MM.1S (cell line): ENCODE measurements at regions not wholly inside any gene's neighbourhood (a gene's known extent, or its start where the extent isn't known, plus 50 kb on each side); places are given as distances from the start of the nearest gene placed in this dataset.

Source experiments
- DNase-seq: peaks from one replicate; pipeline ENCODE4 v3.0.0-alpha.2; 2015
- H2AFZ ChIP-seq: fragments of 300-600 bp; sonication (generic); 2 replicates; pipeline ENCODE4 v1.6.0; 2016; ENCODE audit warnings: antibody characterized with exemption, low read length
- H3F3A ChIP-seq: fragments of 300-600 bp; sonication (generic); 2 replicates; pipeline ENCODE4 v1.6.1; 2016; ENCODE audit warnings: mild to moderate bottlenecking, antibody characterized with exemption, low read length, moderate library complexity, mixed read lengths; ENCODE audit not compliant: insufficient read depth
- H3K27ac ChIP-seq: fragments of 300-600 bp; sonication (generic); 2 replicates; pipeline ENCODE4 v1.5.1; 2016; ENCODE audit warnings: mild to moderate bottlenecking, low read length
- H3K27me3 ChIP-seq: fragments of 300-600 bp; sonication (generic); replicated peaks from 2 replicates; pipeline ENCODE4 v1.6.0; 2016; ENCODE audit warnings: low read length; ENCODE audit not compliant: insufficient read depth
- H3K36me3 ChIP-seq: fragments of 300-600 bp; sonication (generic); replicated peaks from 2 replicates; pipeline ENCODE4 v1.6.1; 2016; ENCODE audit warnings: mild to moderate bottlenecking, low read length, mixed read lengths; ENCODE audit not compliant: insufficient read depth
- H3K4me1 ChIP-seq: fragments of 300-600 bp; sonication (generic); 2 replicates; pipeline ENCODE4 v1.6.1; 2016; ENCODE audit warnings: low read length, mixed read lengths
- H3K4me2 ChIP-seq: fragments of 300-600 bp; sonication (generic); 2 replicates; pipeline ENCODE4 v1.6.0; 2016; ENCODE audit warnings: low read depth, low read length
- H3K4me3 ChIP-seq: fragments of 300-600 bp; sonication (generic); 2 replicates; pipeline ENCODE4 v1.5.1; 2016; ENCODE audit warnings: low read length, mixed read lengths
- H3K79me2 ChIP-seq: fragments of 300-600 bp; sonication (generic); 2 replicates; pipeline ENCODE4 v1.6.1; 2016; ENCODE audit warnings: mixed run types, low read length, mixed read lengths
- H3K9ac ChIP-seq: fragments of 300-600 bp; sonication (generic); 2 replicates; pipeline ENCODE4 v1.6.1; 2016; ENCODE audit warnings: low read length, mixed read lengths
- H3K9me2 ChIP-seq: fragments of 300-600 bp; sonication (generic); replicated peaks from 2 replicates; pipeline ENCODE4 v1.6.1; 2016; ENCODE audit warnings: mild to moderate bottlenecking, low read length, mixed read lengths; ENCODE audit not compliant: insufficient read depth
- H3K9me3 ChIP-seq: fragments of 300-600 bp; sonication (generic); replicated peaks from 2 replicates; pipeline ENCODE4 v1.6.1; 2016; ENCODE audit warnings: mild to moderate bottlenecking, low read length, mixed read lengths; ENCODE audit not compliant: insufficient read depth
- H4K20me1 ChIP-seq: fragments of 300-600 bp; sonication (generic); 2 replicates; pipeline ENCODE4 v1.6.1; 2016; ENCODE audit warnings: mild to moderate bottlenecking, low read length, moderate library complexity, mixed read lengths; ENCODE audit not compliant: insufficient read depth
- CTCF ChIP-seq: fragments of 300-600 bp; sonication (generic); IDR thresholded peaks from 2 replicates; pipeline ENCODE4 v1.5.1; 2016; ENCODE audit warnings: antibody characterized with exemption, low read length, mixed read lengths
- EZH2 ChIP-seq: fragments of 300-600 bp; sonication (generic); optimal IDR thresholded peaks from 2 replicates; pipeline ENCODE3; 2017; ENCODE audit warnings: low read depth, mild to moderate bottlenecking, antibody characterized with exemption, low read length, mixed read lengths
- EZH2phosphoT487 ChIP-seq: fragments of 300-600 bp; sonication (generic); IDR thresholded peaks from 2 replicates; pipeline ENCODE4 v1.6.1; 2018; ENCODE audit warnings: antibody characterized with exemption, low read length

DNA sequence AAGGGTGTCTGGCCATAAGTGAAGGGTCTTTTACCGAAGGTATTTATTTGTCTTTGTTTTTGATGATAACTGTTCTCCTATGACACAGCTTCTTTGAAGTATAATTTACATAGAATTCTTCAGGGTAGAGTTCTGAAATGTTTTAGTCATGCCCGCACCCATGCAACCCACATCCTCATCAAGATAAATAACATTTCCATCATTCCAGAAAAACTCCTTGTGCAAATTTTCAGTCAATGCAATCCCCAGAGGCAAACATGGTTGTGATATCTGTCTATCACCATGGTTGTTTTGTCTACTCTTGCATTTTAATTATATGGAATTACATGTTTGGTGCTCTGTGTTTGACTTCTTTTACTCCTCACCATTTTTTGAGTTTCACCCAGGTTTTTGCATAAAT, 837.8 kb downstream of the AACS start:
- H3K27me3 ChIP-seq, result no peaks in the 10 kb centered on the region
- H3F3A ChIP-seq, result no peaks in the 10 kb centered on the region
- no peak for DNase-seq
- H3K36me3 ChIP-seq, result no peaks in the 10 kb centered on the region
- no peak overlapping the region for H3K4me2 ChIP-seq
- no peaks in the 10 kb centered on the region for H3K9me3 ChIP-seq
- H3K79me2 ChIP-seq, result no peaks in the 10 kb centered on the region
- H4K20me1 ChIP-seq, result no peaks in the 10 kb centered on the region
- TF ChIP-seq EZH2, result no peak
- TF ChIP-seq EZH2phosphoT487, result no peak
- TF ChIP-seq CTCF, result no peak
- H3K4me3 ChIP-seq, result no peak overlapping the region
- no peaks in the 10 kb centered on the region for H3K4me1 ChIP-seq
- H3K27ac ChIP-seq, result no peak overlapping the region
- no peak overlapping the region for H2AFZ ChIP-seq
- no peaks in the 10 kb centered on the region for H3K9me2 ChIP-seq
- H3K9ac ChIP-seq, result no peak overlapping the region

- Histone ChIP-seq H3K9me2 (no peaks in the 10 kb centered on the region), H3K4me1 (no peaks in the 10 kb centered on the region), H3K36me3 (no peaks in the 10 kb centered on the region), H3K9me3 (no peaks in the 10 kb centered on the region), H2AFZ (no peak overlapping the region), H3K4me3 (no peak overlapping the region), H3K4me2 (no peak overlapping the region), H3K9ac (no peak overlapping the region), H3K79me2 (no peaks in the 10 kb centered on the region), H3K27me3 (no peaks in the 10 kb centered on the region), H3F3A (no peaks in the 10 kb centered on the region), H3K27ac (no peak overlapping the region), H4K20me1 (no peaks in the 10 kb centered on the region)
- DNase-seq, result no peak
- TF ChIP-seq CTCF (no peak), EZH2phosphoT487 (no peak), EZH2 (no peak)
Observed at GRCh38 chr12:125907351-125907750, 842.1 kb downstream of the AACS start.

GRCh38 chr12:125919856-125920470, 854.7 kb downstream of the AACS start:
- Histone ChIP-seq H4K20me1 (no peaks in the 10 kb centered on the region), H3K9ac (no peak overlapping the region), H3K27ac (no peak overlapping the region), H2AFZ (no peak overlapping the region), H3K27me3 (no peaks in the 10 kb centered on the region), H3K4me3 (no peak overlapping the region), H3K9me3 (no peaks in the 10 kb centered on the region), H3K79me2 (no peaks in the 10 kb centered on the region), H3K36me3 (no peaks in the 10 kb centered on the region), H3K4me1 (no peaks in the 10 kb centered on the region), H3F3A (no peaks in the 10 kb centered on the region), H3K4me2 (no peak overlapping the region), H3K9me2 (no peaks in the 10 kb centered on the region)
- no peak for TF ChIP-seq CTCF
- TF ChIP-seq EZH2, result no peak
- TF ChIP-seq EZH2phosphoT487, result no peak
- no peak for DNase-seq
